GM12878 (cell line): ENCODE measurements at regions not wholly inside any gene's neighbourhood (a gene's known extent, or its start where the extent isn't known, plus 50 kb on each side); places are given as distances from the start of the nearest gene placed in this dataset.
"Not testable (repeated sequence)": the region's sequence is repeated elsewhere in the genome, so short reads cannot be mapped to it uniquely, and the experiment has no call there.

ENCODE experiments used
- ATAC-seq: fragments of 200-7000 bp; cut with Tn5 transposase; 3 replicates; pipeline ENCODE4 v1.9.1; 2020; ENCODE audit warnings: mild to moderate bottlenecking, moderate library complexity
- BruUV-seq: library from RNA; stranded (reverse); fragments of 400-500 nt; replicated peaks from 2 replicates; lab custom pipeline; 2021; lab: Mats Ljungman, UMichigan
- CTCF ChIA-PET: fragments of 300-600 bp; sonication (Branson Sonifier 250); formaldehyde crosslinking; extraction: SDS; loops from one replicate; lab custom pipeline; 2021; ENCODE audit warnings: inconsistent platforms; lab: Yijun Ruan, JAX
- POLR2A ChIA-PET: fragments of 350-600 bp; formaldehyde crosslinking; extraction: SDS; loops from one replicate; lab custom pipeline; 2021; ENCODE audit warnings: inconsistent platforms; lab: Charles Lee
- RAD21 ChIA-PET: fragments of 300-600 bp; sonication (Branson Sonifier 250); formaldehyde crosslinking; loops from one replicate; lab custom pipeline; 2023; ENCODE audit warnings: antibody characterized with exemption; ENCODE audit not compliant: unreplicated experiment; lab: Charles Lee
- SMC1A ChIA-PET: fragments of 300-600 bp; sonication (Branson Sonifier 250); formaldehyde crosslinking; loops from one replicate; lab custom pipeline; 2023; ENCODE audit not compliant: unreplicated experiment, uncharacterized antibody; lab: Charles Lee
- DNase-seq: peaks from one replicate; pipeline ENCODE4 v3.0.0-alpha.2; 2011; ENCODE audit warnings: low read depth, low spot score
- FAIRE-seq: peaks from 3 replicates; lab custom pipeline; 2011; peaks lifted over from hg19 to GRCh38; lab: Jason Lieb, UNC
- H2AFZ ChIP-seq: 2 replicates; pipeline ENCODE4 v1.6.0; 2011; ENCODE audit warnings: low read depth, low read length, control low read depth; ENCODE audit not compliant: control insufficient read depth
- H3K27ac ChIP-seq: 2 replicates; pipeline ENCODE4 v1.5.1; 2011; ENCODE audit warnings: control low read depth; ENCODE audit not compliant: control insufficient read depth, insufficient read depth
- H3K27me3 ChIP-seq, 2 experiments: replicated peaks in 1 of 2; 2 replicates each; pipeline versions ENCODE4 v1.6.0 to v1.6.1; 2011; ENCODE audit warnings: low read length in 1 of 2; ENCODE audit not compliant: control insufficient read depth in 2 of 2, insufficient read depth in 2 of 2
- H3K36me3 ChIP-seq, 2 experiments: 2 replicates each; pipeline ENCODE4 v1.5.1; 2011; ENCODE audit warnings: low read length in 1 of 2; ENCODE audit not compliant: control insufficient read depth in 2 of 2, insufficient read depth in 2 of 2
- H3K4me1 ChIP-seq: 2 replicates; pipeline ENCODE4 v1.6.1; 2011; ENCODE audit warnings: mild to moderate bottlenecking, low read length, moderate library complexity, mixed read lengths; ENCODE audit not compliant: control insufficient read depth, insufficient read depth
- H3K4me2 ChIP-seq: 2 replicates; pipeline ENCODE4 v1.6.0; 2011; ENCODE audit warnings: control low read depth; ENCODE audit not compliant: control insufficient read depth, insufficient read depth
- H3K4me3 ChIP-seq: fragments of 200-600 bp; sonication (generic); 2 replicates; pipeline ENCODE4 v1.5.1; 2016
- H3K79me2 ChIP-seq: 2 replicates; pipeline ENCODE4 v1.6.0; 2011; ENCODE audit warnings: low read length; ENCODE audit not compliant: control insufficient read depth, insufficient read depth
- H3K9ac ChIP-seq: 2 replicates; pipeline ENCODE4 v1.8.0; 2011; ENCODE audit warnings: low read length, control low read depth, mixed read lengths; ENCODE audit not compliant: control insufficient read depth, insufficient read depth
- H3K9me3 ChIP-seq: replicated peaks from 3 replicates; pipeline ENCODE4 v1.5.1; 2011; ENCODE audit warnings: mild to moderate bottlenecking, low read length; ENCODE audit not compliant: control insufficient read depth, insufficient read depth
- H4K20me1 ChIP-seq: 2 replicates; pipeline ENCODE4 v1.6.0; 2011; ENCODE audit not compliant: control insufficient read depth, insufficient read depth
- BACH1 ChIP-seq: fragments of 450-650 bp; IDR thresholded peaks from 2 replicates; pipeline ENCODE4 v1.6.1; 2017; ENCODE audit warnings: mild to moderate bottlenecking, borderline replicate concordance
- BHLHE40 ChIP-seq, 2 experiments: fragments of 450-650 bp in 1 of 2; IDR thresholded peaks; 2 replicates each; pipeline ENCODE4 v1.6.1; 2011 to 2017; ENCODE audit warnings: low read depth in 2 of 2, borderline replicate concordance in 1 of 2, improper control_type of control experiment in 1 of 2, low read length in 1 of 2, mild to moderate bottlenecking in 1 of 2
- EGR1 ChIP-seq, 2 experiments: IDR thresholded peaks; 1 replicate in 1 of 2; 2 replicates in 1 of 2; pipeline ENCODE4 v1.6.1; 2011 to 2012; ENCODE audit warnings: low read depth in 2 of 2, low read length in 2 of 2, borderline replicate concordance in 1 of 2, mild to moderate bottlenecking in 1 of 2, moderate library complexity in 1 of 2
- HDAC6 ChIP-seq: fragments of 200-600 bp; sonication (generic); IDR thresholded peaks from one replicate; pipeline ENCODE4 v1.8.0; 2017; ENCODE audit warnings: antibody characterized with exemption; ENCODE audit not compliant: unreplicated experiment
- HDGF ChIP-seq: fragments of 450-650 bp; IDR thresholded peaks from 2 replicates; pipeline ENCODE4 v1.6.1; 2016; ENCODE audit warnings: antibody characterized with exemption
- IKZF1 ChIP-seq: fragments of 450-650 bp; conservative IDR thresholded peaks from 2 replicates; pipeline ENCODE4 v1.6.1; 2017; ENCODE audit warnings: antibody characterized with exemption, mild to moderate bottlenecking
- KLF5 ChIP-seq: fragments of 450-650 bp; IDR thresholded peaks from 2 replicates; pipeline ENCODE4 v1.6.1; 2014; ENCODE audit warnings: mild to moderate bottlenecking; ENCODE audit not compliant: partially characterized antibody
- NBN ChIP-seq: fragments of 450-650 bp; IDR thresholded peaks from 2 replicates; pipeline ENCODE4 v1.6.1; 2016
- NRF1 ChIP-seq: conservative IDR thresholded peaks from 2 replicates; pipeline ENCODE4 v1.6.1; 2011; ENCODE audit warnings: mild to moderate bottlenecking, low read depth, low read length, improper control_type of control experiment
- POLR2A ChIP-seq: IDR thresholded peaks from 2 replicates; pipeline ENCODE4 v1.6.1; 2011; ENCODE audit warnings: low read depth, mild to moderate bottlenecking, low read length
- RB1 ChIP-seq: fragments of 450-650 bp; formaldehyde crosslinking; IDR thresholded peaks from 2 replicates; pipeline ENCODE4 v1.6.1; 2017; ENCODE audit warnings: mild to moderate bottlenecking, borderline replicate concordance
- RELA ChIP-seq: fragments of 450-650 bp; IDR thresholded peaks from 2 replicates; pipeline ENCODE4 v1.8.0; 2014; ENCODE audit warnings: borderline replicate concordance; ENCODE audit not compliant: partially characterized antibody
- TCF12 ChIP-seq: IDR thresholded peaks from 2 replicates; pipeline ENCODE4 v1.6.1; 2011; ENCODE audit warnings: low read depth, mild to moderate bottlenecking, low read length
- TCF3 ChIP-seq: IDR thresholded peaks from 2 replicates; pipeline ENCODE4 v1.6.1; 2012; ENCODE audit warnings: low read depth, mild to moderate bottlenecking, low read length, borderline replicate concordance; ENCODE audit not compliant: insufficient read depth
- ZNF687 ChIP-seq: fragments of 450-650 bp; IDR thresholded peaks from 2 replicates; pipeline ENCODE4 v1.6.1; 2017; ENCODE audit warnings: mild to moderate bottlenecking, moderate library complexity
- WGBS: methylation state at CpG from one replicate; pipeline ENCODE4 v1.1.6; 2016; ENCODE audit warnings: low lambda C conversion rate; ENCODE audit not compliant: insufficient replicate concordance, insufficient coverage; ENCODE audit errors: missing lambda C conversion rate; 5-methylcytosine and 5-hydroxymethylcytosine counted together
- in situ Hi-C: fragments of 300-500 bp; cut with MboI; formaldehyde crosslinking; loops from 9 replicates; pipeline ENCODE4 v1.14.3; 2018; ENCODE audit warnings: mixed read lengths
- intact Hi-C: fragments of 100-400 bp; cut with micrococcal nuclease; formaldehyde crosslinking; loops from one replicate; pipeline ENCODE4 v1.14.2; 2022; ENCODE audit not compliant: unreplicated experiment
- TF ChIP-seq, protein P1 (sequence below): IDR thresholded peaks from 2 replicates; pipeline ENCODE4 v1.6.1; 2012; ENCODE audit warnings: low read depth, low read length, improper control_type of control experiment

DNA sequence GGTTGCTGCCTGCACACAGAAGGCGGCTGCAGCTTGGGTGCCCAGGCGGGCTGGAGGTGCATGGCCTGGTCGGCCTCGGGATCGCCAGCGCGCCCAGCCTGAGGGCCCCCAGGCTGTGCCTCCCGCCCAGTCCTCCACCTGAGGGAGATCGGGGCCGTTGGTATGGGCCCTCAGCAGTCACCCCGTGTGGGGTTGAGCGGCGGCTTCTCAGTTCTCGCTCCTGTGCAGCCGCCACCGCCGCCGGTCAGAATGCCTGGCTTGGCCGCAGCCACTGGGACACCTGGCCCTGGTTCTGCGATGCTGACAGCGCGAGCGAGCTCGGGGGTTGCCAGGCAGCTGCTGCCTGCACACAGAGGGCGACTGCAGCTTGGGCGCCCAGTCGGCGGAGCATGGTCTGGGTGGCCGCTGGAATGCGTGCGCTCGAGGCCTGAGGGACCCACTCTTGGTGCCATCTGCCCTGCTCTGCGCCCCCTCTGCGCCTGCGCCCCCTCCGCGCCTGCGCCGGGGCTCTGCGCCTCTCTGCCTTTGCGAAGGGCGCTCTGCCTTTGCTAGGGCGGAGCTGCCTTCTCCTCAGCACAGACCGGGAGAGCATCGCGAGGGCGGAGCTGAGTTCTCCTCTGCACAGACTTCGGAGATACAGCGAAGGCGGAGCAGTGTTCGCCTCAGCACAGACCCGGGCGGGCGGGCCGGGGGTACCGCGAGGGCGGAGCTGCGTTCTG lies 84.6 kb upstream of the ZNG1F start:
- intact Hi-C loops, CTCF ChIA-PET, in situ Hi-C loops, H3K27me3 ChIP-seq, RAD21 ChIA-PET, H3K79me2 ChIP-seq, H3K36me3 ChIP-seq, H3K27ac ChIP-seq, SMC1A ChIA-PET, H3K9me3 ChIP-seq, POLR2A ChIA-PET, BruUV-seq, H4K20me1 ChIP-seq, H3K9ac ChIP-seq, H3K4me1 ChIP-seq, FAIRE-seq: not testable (repeated sequence)
- Histone ChIP-seq H2AFZ (peak overlapping the region; percentile 78), H3K4me3 (peak overlapping the region; percentile 61; the same call in 1 of the 2 replicates), H3K4me2 (peak overlapping the region; percentile 48)
- 6% methylated on average over 53 of the region's 59 CpGs for WGBS
- DNase-seq = peak; percentile 65
- ATAC-seq = peak; percentile 100
- TF ChIP-seq TCF12 (0 out of 2 replicates have a peak, but pooled peaks have one; percentile 32), TCF3 (0 out of 2 replicates have a peak, but pooled peaks have one; percentile 40), HDGF (peak; percentile 83), ZNF687 (peak; percentile 83), NRF1 (peak; percentile 74), BHLHE40 (IDR thresholded peaks at IDR 0.05; ENCODE audit: borderline replicate concordance in 1 of 2, low read depth in 2 of 2, low read length in 1 of 2) (0 out of 4 replicates have a peak, but pooled peaks of 1 of the 2 experiments have one; percentile 14), HDAC6 (peak; percentile 59), RELA (peak; percentile 58), POLR2A (peak; percentile 76), IKZF1 (peak; percentile 93), RB1 (peak; percentile 82; the same call in 1 of the 2 replicates), NBN (peak; percentile 53), KLF5 (peak; percentile 60), EGR1 (IDR thresholded peaks at IDR 0.05; ENCODE audit: borderline replicate concordance in 1 of 2, low read depth in 2 of 2, low read length in 2 of 2) (peak in 1 of 2 experiments; percentile 32; a peak in 1 of 3 replicates), BACH1 (peak; percentile 32; the same call in 1 of the 2 replicates)
- TF ChIP-seq, protein P1, sequence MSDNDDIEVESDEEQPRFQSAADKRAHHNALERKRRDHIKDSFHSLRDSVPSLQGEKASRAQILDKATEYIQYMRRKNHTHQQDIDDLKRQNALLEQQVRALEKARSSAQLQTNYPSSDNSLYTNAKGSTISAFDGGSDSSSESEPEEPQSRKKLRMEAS = 0 out of 2 replicates have a peak, but pooled peaks have one; percentile 20
